Lung (tissue), 11 donors: ENCODE measurements at regions not wholly inside any gene's neighbourhood (a gene's known extent, or its start where the extent isn't known, plus 50 kb on each side); places are given as distances from the start of the nearest gene placed in this dataset.

ENCODE experiments used
- ATAC-seq: fragments of 200-7000 bp; cut with Tn5 transposase; one replicate; pipeline ENCODE4 v1.9.1; 2020; ENCODE audit warnings: moderate number of reproducible peaks; ENCODE audit not compliant: insufficient read depth, low FRiP score
- DNase-seq, 3 donors: peaks; one replicate each; pipeline ENCODE4 v3.0.0-alpha.2; 2013 to 2017
- H3K27ac ChIP-seq, 2 donors: one replicate each; pipeline ENCODE4 v1.5.1; 2013; ENCODE audit warnings: mild to moderate bottlenecking in 2 of 2, moderate library complexity in 2 of 2, control low read depth in 1 of 2, inconsistent platforms in 1 of 2, low read depth in 1 of 2, low read length in 1 of 2
- H3K27me3 ChIP-seq, 3 donors: one replicate each; pipeline ENCODE4 v1.5.1; 2013; ENCODE audit warnings: low read length in 2 of 3; ENCODE audit not compliant: control insufficient read depth in 3 of 3, insufficient read depth in 3 of 3
- H3K36me3 ChIP-seq, 4 donors: one replicate each; pipeline ENCODE4 v1.5.1; 2013; ENCODE audit warnings: low read length in 4 of 4, mild to moderate bottlenecking in 1 of 4, moderate library complexity in 1 of 4; ENCODE audit not compliant: control insufficient read depth in 4 of 4, insufficient read depth in 4 of 4
- H3K4me1 ChIP-seq, 5 donors: one replicate each; pipeline ENCODE4 v1.5.1; 2013; ENCODE audit warnings: low read length in 5 of 5, mild to moderate bottlenecking in 2 of 5, moderate library complexity in 1 of 5; ENCODE audit not compliant: control insufficient read depth in 5 of 5, insufficient read depth in 5 of 5
- H3K4me3 ChIP-seq: one replicate; pipeline ENCODE4 v1.5.1; 2013; ENCODE audit warnings: mild to moderate bottlenecking, control low read depth, moderate library complexity
- H3K9ac ChIP-seq, 2 donors: one replicate each; pipeline ENCODE4 v1.5.1; 2013; ENCODE audit warnings: low read length in 2 of 2, control low read depth in 1 of 2; ENCODE audit not compliant: insufficient read depth in 1 of 2
- H3K9me3 ChIP-seq, 4 donors: one replicate each; pipeline ENCODE4 v1.5.1; 2013; ENCODE audit warnings: low read length in 3 of 4, mild to moderate bottlenecking in 1 of 4, moderate library complexity in 1 of 4; ENCODE audit not compliant: control insufficient read depth in 4 of 4, insufficient read depth in 3 of 4
- CTCF ChIP-seq: IDR thresholded peaks from 2 replicates; pipeline ENCODE4 v1.5.1; 2012; ENCODE audit warnings: mild to moderate bottlenecking; ENCODE audit errors: control extremely low read depth, extremely low read depth
- WGBS, 2 donors: extraction: QIAGEN DNeasy Blood & Tissue Kit; methylation state at CpG; one replicate each; pipeline ENCODE4 v1.1.7; 2013; 5-methylcytosine and 5-hydroxymethylcytosine counted together
- donor health status: control.
- donor health status: control.
- donor health status: Bipolar disorder and iron deficiency.
- donor health status: healthy.
- donor health status: DM: yes; HTN: yes; CAD: no.

- no peaks in the 10 kb centered on the region for H3K36me3 ChIP-seq
- H3K4me3 ChIP-seq, result no peak overlapping the region
- H3K27me3 ChIP-seq, result no peaks in the 10 kb centered on the region
- DNase-seq (no peak), ATAC-seq (no peak)
- WGBS, 2 donors, result 90 to 92% methylated on average over 9 of the region's 9 CpGs
- H3K9ac ChIP-seq, result no peak overlapping the region
- no peak for TF ChIP-seq CTCF
- H3K4me1 ChIP-seq, result peaks cover 0 to 18% (median 0%) of the 10 kb centered on the region in 5 donors
- H3K27ac ChIP-seq, result no peak overlapping the region
- no peaks in the 10 kb centered on the region for H3K9me3 ChIP-seq
Observed at GRCh38 chr17:77814091-77814772, 144.3 kb upstream of the TNRC6C start.

- no peaks in the 10 kb centered on the region for H3K36me3 ChIP-seq
- H3K27ac ChIP-seq, result no peak overlapping the region
- no peaks in the 10 kb centered on the region for H3K9me3 ChIP-seq
- TF ChIP-seq CTCF, result no peak
- peaks cover 0 to 15% (median 0%) of the 10 kb centered on the region in 5 donors for H3K4me1 ChIP-seq
- whole genome bisulfite sequencing, 2 donors, result 81 to 82% methylated on average over 13 of the region's 13 CpGs
- no peak overlapping the region for H3K9ac ChIP-seq
- ATAC-seq (no peak), DNase-seq (peak in 1 of 3 donors; percentile 33)
- no peaks in the 10 kb centered on the region for H3K27me3 ChIP-seq
- H3K4me3 ChIP-seq, result no peak overlapping the region
Observed at GRCh38 chr17:77815127-77815905, 143.2 kb upstream of the TNRC6C start.

- Histone ChIP-seq H3K9ac (no peak overlapping the region), H3K9me3 (no peaks in the 10 kb centered on the region), H3K4me1 (peaks cover 0 to 3% (median 0%) of the 10 kb centered on the region in 5 donors), H3K4me3 (no peak overlapping the region), H3K27ac (no peak overlapping the region), H3K36me3 (no peaks in the 10 kb centered on the region), H3K27me3 (no peaks in the 10 kb centered on the region)
- WGBS, 2 donors, result 89 to 94% methylated on average over 4 of the region's 4 CpGs
- no peak for TF ChIP-seq CTCF
- DNase-seq (no peak), ATAC-seq (no peak)
Observed at GRCh38 chr17:77817953-77818352, 140.6 kb upstream of the TNRC6C start.
